Glutamatergic neuron (in vitro differentiated cells): ENCODE measurements at regions not wholly inside any gene's neighbourhood (a gene's known extent, or its start where the extent isn't known, plus 50 kb on each side); places are given as distances from the start of the nearest gene placed in this dataset.

ENCODE experiments used
- DNase-seq: peaks from one replicate; pipeline ENCODE4 v3.0.0; 2022
- H3K27ac Mint-ChIP-seq: one replicate; pipeline ENCODE4 v1.8.0; 2020; ENCODE audit warnings: mild to moderate bottlenecking, mixed read lengths, inconsistent platforms; ENCODE audit not compliant: unreplicated experiment
- H3K27me3 Mint-ChIP-seq: one replicate; pipeline ENCODE4 v1.8.0; 2020; ENCODE audit warnings: mild to moderate bottlenecking, moderate library complexity, mixed read lengths, inconsistent platforms; ENCODE audit not compliant: unreplicated experiment
- H3K36me3 Mint-ChIP-seq: one replicate; pipeline ENCODE4 v1.8.0; 2020; ENCODE audit warnings: mild to moderate bottlenecking, mixed read lengths, inconsistent platforms; ENCODE audit not compliant: unreplicated experiment
- H3K4me1 Mint-ChIP-seq: one replicate; pipeline ENCODE4 v1.8.0; 2020; ENCODE audit warnings: mild to moderate bottlenecking, low read depth, mixed read lengths, inconsistent platforms; ENCODE audit not compliant: unreplicated experiment
- H3K4me3 Mint-ChIP-seq: one replicate; pipeline ENCODE4 v1.8.0; 2020; ENCODE audit warnings: mild to moderate bottlenecking, mixed read lengths, inconsistent platforms; ENCODE audit not compliant: unreplicated experiment
- H3K9me3 Mint-ChIP-seq: one replicate; pipeline ENCODE4 v1.8.0; 2020; ENCODE audit warnings: mild to moderate bottlenecking, moderate library complexity, mixed read lengths, inconsistent platforms; ENCODE audit not compliant: unreplicated experiment
- CTCF ChIP-seq: fragments of 200-600 bp; sonication (generic); IDR thresholded peaks from one replicate; pipeline ENCODE4 v1.5.0; 2021; ENCODE audit not compliant: partially characterized antibody, unreplicated experiment

GRCh38 chr18:29156531-29156930, 979.6 kb upstream of the CDH2 start:
- H3K4me3 Mint-ChIP-seq: no peak overlapping the region
- no peaks in the 10 kb centered on the region for H3K27me3 Mint-ChIP-seq
- H3K4me1 Mint-ChIP-seq: no peaks in the 10 kb centered on the region
- peaks cover 2% of the 10 kb centered on the region for H3K9me3 Mint-ChIP-seq
- no peak for TF ChIP-seq CTCF
- H3K27ac Mint-ChIP-seq: no peak overlapping the region
- H3K36me3 Mint-ChIP-seq: no peaks in the 10 kb centered on the region
- DNase-seq: no peak

- DNase-seq: no peak
- H3K27ac Mint-ChIP-seq: no peak overlapping the region
- H3K27me3 Mint-ChIP-seq: no peaks in the 10 kb centered on the region
- no peaks in the 10 kb centered on the region for H3K36me3 Mint-ChIP-seq
- no peaks in the 10 kb centered on the region for H3K9me3 Mint-ChIP-seq
- H3K4me1 Mint-ChIP-seq: no peaks in the 10 kb centered on the region
- no peak for TF ChIP-seq CTCF
- no peak overlapping the region for H3K4me3 Mint-ChIP-seq
Observed at GRCh38 chr18:29154758-29155725, 978.1 kb upstream of the CDH2 start.

- no peaks in the 10 kb centered on the region for H3K36me3 Mint-ChIP-seq
- H3K4me3 Mint-ChIP-seq: no peak overlapping the region
- no peaks in the 10 kb centered on the region for H3K9me3 Mint-ChIP-seq
- no peaks in the 10 kb centered on the region for H3K4me1 Mint-ChIP-seq
- DNase-seq: no peak
- no peak for TF ChIP-seq CTCF
- H3K27ac Mint-ChIP-seq: no peak overlapping the region
- H3K27me3 Mint-ChIP-seq: no peaks in the 10 kb centered on the region
Observed at GRCh38 chr18:29154196-29154757, 977.3 kb upstream of the CDH2 start.

- H3K27ac Mint-ChIP-seq: no peak overlapping the region
- no peaks in the 10 kb centered on the region for H3K4me1 Mint-ChIP-seq
- no peaks in the 10 kb centered on the region for H3K9me3 Mint-ChIP-seq
- no peaks in the 10 kb centered on the region for H3K36me3 Mint-ChIP-seq
- no peak overlapping the region for H3K4me3 Mint-ChIP-seq
- no peak for DNase-seq
- H3K27me3 Mint-ChIP-seq: no peaks in the 10 kb centered on the region
- TF ChIP-seq CTCF: no peak
Observed at GRCh38 chr18:29153091-29153490, 976.2 kb upstream of the CDH2 start.

GRCh38 chr18:29147944-29148343, 971.0 kb upstream of the CDH2 start:
- Mint-ChIP-seq H3K4me3 (no peak overlapping the region), H3K27ac (no peak overlapping the region), H3K9me3 (no peaks in the 10 kb centered on the region), H3K36me3 (no peaks in the 10 kb centered on the region), H3K27me3 (no peaks in the 10 kb centered on the region), H3K4me1 (no peaks in the 10 kb centered on the region)
- DNase-seq: no peak
- no peak for TF ChIP-seq CTCF
